Ishikawa (cell line): ENCODE measurements at regions not wholly inside any gene's neighbourhood (a gene's known extent, or its start where the extent isn't known, plus 50 kb on each side); places are given as distances from the start of the nearest gene placed in this dataset.

Source experiments
- CREB1 ChIP-seq: IDR thresholded peaks from 2 replicates; pipeline ENCODE4 v1.6.1; 2012; ENCODE audit warnings: low read depth
- EGR1 ChIP-seq: IDR thresholded peaks from 2 replicates; pipeline ENCODE4 v1.6.1; 2012
- NFIC ChIP-seq: IDR thresholded peaks from 2 replicates; pipeline ENCODE4 v1.6.1; 2012
- TCF12 ChIP-seq: IDR thresholded peaks from 2 replicates; pipeline ENCODE4 v1.6.1; 2012; ENCODE audit warnings: low read depth
- YY1 ChIP-seq: IDR thresholded peaks from 2 replicates; pipeline ENCODE4 v1.6.1; 2012; ENCODE audit warnings: low read depth
- TF ChIP-seq, protein P1 (sequence below): IDR thresholded peaks from 2 replicates; pipeline ENCODE4 v1.6.1; 2012

- TF ChIP-seq, protein P1, sequence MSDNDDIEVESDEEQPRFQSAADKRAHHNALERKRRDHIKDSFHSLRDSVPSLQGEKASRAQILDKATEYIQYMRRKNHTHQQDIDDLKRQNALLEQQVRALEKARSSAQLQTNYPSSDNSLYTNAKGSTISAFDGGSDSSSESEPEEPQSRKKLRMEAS = no peak
- no peak for TF ChIP-seq EGR1
- no peak for TF ChIP-seq NFIC
- TF ChIP-seq YY1 = no peak
- TF ChIP-seq CREB1 = no peak
- no peak for TF ChIP-seq TCF12
Observed at GRCh38 chr16:85333337-85333736, 221.1 kb upstream of the CIBAR2 start.
